A549 (cell line): ENCODE measurements at regions not wholly inside any gene's neighbourhood (a gene's known extent, or its start where the extent isn't known, plus 50 kb on each side); places are given as distances from the start of the nearest gene placed in this dataset.

ENCODE experiments used
- CHD2 ChIP-seq: fragments of 150-350 bp; IDR thresholded peaks from 2 replicates; pipeline ENCODE4 v1.6.1; 2014; ENCODE audit warnings: low read length; ENCODE audit not compliant: partially characterized antibody
- RNF2 ChIP-seq: fragments of 200-600 bp; sonication (generic); IDR thresholded peaks from 2 replicates; pipeline ENCODE4 v1.6.1; 2016; ENCODE audit warnings: low read depth, mild to moderate bottlenecking, antibody characterized with exemption, moderate library complexity, borderline replicate concordance

DNA sequence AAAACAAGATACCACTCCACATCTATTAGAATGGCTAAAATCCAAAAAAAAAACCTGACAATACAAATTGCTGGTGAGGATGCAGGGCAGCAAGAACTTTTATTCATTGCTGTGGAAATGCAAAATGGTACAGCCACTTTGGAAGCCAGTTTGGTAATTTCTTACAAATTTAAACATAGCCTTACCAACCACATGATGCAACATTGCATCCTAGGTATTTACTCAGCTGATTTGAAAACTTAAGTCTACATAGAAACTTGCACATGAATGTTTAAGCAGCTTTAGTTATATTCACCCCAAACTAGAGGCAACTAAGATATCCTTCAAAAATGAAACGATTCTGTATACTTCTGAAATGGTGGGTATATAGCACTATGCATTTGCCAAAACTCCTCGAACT lies 178.8 kb upstream of the PDE4B start:
- no peak for TF ChIP-seq CHD2
- no peak for TF ChIP-seq RNF2
